Activated CD4-positive, CD25-positive, alpha-beta regulatory T cell treated with anti-CD3 and anti-CD28 coated beads, Interleukin-2, amount 50 U/mL, for 16 hours (primary cell): ENCODE measurements at regions not wholly inside any gene's neighbourhood (a gene's known extent, or its start where the extent isn't known, plus 50 kb on each side); places are given as distances from the start of the nearest gene placed in this dataset.
"Not testable (repeated sequence)": the region's sequence is repeated elsewhere in the genome, so short reads cannot be mapped to it uniquely, and the experiment has no call there.

Experiments
- DNase-seq: peaks from one replicate; pipeline ENCODE4 v3.0.0-alpha.2; 2020; ENCODE audit warnings: low read depth, low spot score

GRCh38 chr17:68141050-68141449, 105.5 kb downstream of the KPNA2 start:
- no peak for DNase-seq

- no peak for DNase-seq
Measured at GRCh38 chr17:68142595-68142994, 105.2 kb upstream of the AMZ2 start.

GRCh38 chr17:68143425-68143824, 104.4 kb upstream of the AMZ2 start:
- DNase-seq: no peak

- no peak for DNase-seq
Measured at GRCh38 chr17:68145088-68145487, 102.8 kb upstream of the AMZ2 start.

- DNase-seq: no peak
Measured at GRCh38 chr17:68148936-68149335, 98.9 kb upstream of the AMZ2 start.

- DNase-seq: no peak
Measured at GRCh38 chr17:68152161-68152571, 95.7 kb upstream of the AMZ2 start.

GRCh38 chr17:68155692-68156091, 92.2 kb upstream of the AMZ2 start:
- DNase-seq: no peak

- DNase-seq: no peak
Measured at GRCh38 chr17:68161644-68162428, 86.0 kb upstream of the AMZ2 start.

GRCh38 chr17:68168273-68169164, 79.3 kb upstream of the AMZ2 start:
- DNase-seq: not testable (repeated sequence)

GRCh38 chr17:68169165-68169821, 78.5 kb upstream of the AMZ2 start:
- DNase-seq: not testable (repeated sequence)

GRCh38 chr17:68169840-68170239, 78.0 kb upstream of the AMZ2 start:
- DNase-seq: no peak

- DNase-seq: no peak
Measured at GRCh38 chr17:68170246-68170645, 77.6 kb upstream of the AMZ2 start.

GRCh38 chr17:68172461-68172954, 75.3 kb upstream of the AMZ2 start:
- peak; percentile 49 for DNase-seq

GRCh38 chr17:68175416-68175815, 72.4 kb upstream of the AMZ2 start:
- DNase-seq: no peak

- no peak for DNase-seq
Measured at GRCh38 chr17:68175905-68176304, 71.9 kb upstream of the AMZ2 start.

GRCh38 chr17:68176718-68177117, 71.1 kb upstream of the AMZ2 start:
- DNase-seq: no peak

GRCh38 chr17:68178831-68179230, 69.0 kb upstream of the AMZ2 start:
- DNase-seq: no peak

GRCh38 chr17:68179236-68179925, 68.5 kb upstream of the AMZ2 start:
- DNase-seq: no peak

- no peak for DNase-seq
Measured at GRCh38 chr17:68179926-68180285, 67.9 kb upstream of the AMZ2 start.

GRCh38 chr17:68182011-68182306, 65.9 kb upstream of the AMZ2 start:
- no peak for DNase-seq

- peak; percentile 53 for DNase-seq
Measured at GRCh38 chr17:68182940-68183551, 64.8 kb upstream of the AMZ2 start.
